Inflammatory macrophage treated with lipopolysaccharide for 4 hours (primary cell): ENCODE measurements at regions not wholly inside any gene's neighbourhood (a gene's known extent, or its start where the extent isn't known, plus 50 kb on each side); places are given as distances from the start of the nearest gene placed in this dataset.

ENCODE experiments used
- DNase-seq: peaks from one replicate; pipeline ENCODE4 v3.0.0-alpha.2; 2020

GRCh38 chr5:135234666-135235401 is 164.2 kb downstream of the MACROH2A1 start:
- no peak for DNase-seq

DNA sequence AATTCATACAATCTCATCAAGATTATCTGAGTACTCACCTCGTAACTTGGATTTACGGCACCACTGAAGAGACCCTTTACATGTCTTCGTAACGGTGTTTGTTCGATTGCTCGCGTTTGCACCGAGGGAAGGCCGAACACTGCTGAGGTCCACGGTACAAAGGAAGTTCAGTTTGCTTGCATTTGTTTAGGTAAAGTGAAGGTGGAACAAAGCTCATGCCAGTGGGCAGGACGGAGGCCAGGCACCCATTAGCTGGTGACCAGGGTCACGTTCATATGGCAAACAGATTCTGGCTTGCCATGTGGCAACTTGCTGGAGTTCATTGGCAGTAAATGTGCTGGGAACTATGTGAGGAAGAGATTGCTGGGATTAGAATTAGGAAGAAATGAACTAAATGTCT is 164.8 kb downstream of the MACROH2A1 start:
- no peak for DNase-seq

- no peak for DNase-seq
Observed at GRCh38 chr5:135233477-135233876, 165.6 kb downstream of the MACROH2A1 start.

DNA sequence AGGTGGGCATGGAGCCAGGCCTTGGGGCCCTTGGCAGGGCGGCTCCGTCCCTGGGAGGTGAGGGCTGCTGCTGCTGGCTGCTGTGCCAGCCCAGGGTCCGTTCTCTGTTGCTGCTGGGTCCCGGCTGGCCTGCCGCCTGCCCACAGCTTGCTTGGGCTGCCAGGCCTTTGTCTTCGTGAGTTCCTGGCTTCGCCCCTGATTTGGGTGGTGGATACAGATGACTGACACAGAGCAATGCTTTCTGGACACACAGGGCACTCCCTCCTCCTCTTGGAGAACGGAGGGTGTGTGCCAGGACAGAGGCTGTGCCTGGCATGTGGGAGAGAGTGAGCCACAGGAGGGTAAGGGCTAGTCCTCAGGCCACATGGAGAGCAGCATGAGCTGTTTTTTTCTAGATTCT is 166.1 kb downstream of the MACROH2A1 start:
- no peak for DNase-seq

GRCh38 chr5:135231289-135231688 is 167.7 kb downstream of the MACROH2A1 start:
- no peak for DNase-seq

DNA sequence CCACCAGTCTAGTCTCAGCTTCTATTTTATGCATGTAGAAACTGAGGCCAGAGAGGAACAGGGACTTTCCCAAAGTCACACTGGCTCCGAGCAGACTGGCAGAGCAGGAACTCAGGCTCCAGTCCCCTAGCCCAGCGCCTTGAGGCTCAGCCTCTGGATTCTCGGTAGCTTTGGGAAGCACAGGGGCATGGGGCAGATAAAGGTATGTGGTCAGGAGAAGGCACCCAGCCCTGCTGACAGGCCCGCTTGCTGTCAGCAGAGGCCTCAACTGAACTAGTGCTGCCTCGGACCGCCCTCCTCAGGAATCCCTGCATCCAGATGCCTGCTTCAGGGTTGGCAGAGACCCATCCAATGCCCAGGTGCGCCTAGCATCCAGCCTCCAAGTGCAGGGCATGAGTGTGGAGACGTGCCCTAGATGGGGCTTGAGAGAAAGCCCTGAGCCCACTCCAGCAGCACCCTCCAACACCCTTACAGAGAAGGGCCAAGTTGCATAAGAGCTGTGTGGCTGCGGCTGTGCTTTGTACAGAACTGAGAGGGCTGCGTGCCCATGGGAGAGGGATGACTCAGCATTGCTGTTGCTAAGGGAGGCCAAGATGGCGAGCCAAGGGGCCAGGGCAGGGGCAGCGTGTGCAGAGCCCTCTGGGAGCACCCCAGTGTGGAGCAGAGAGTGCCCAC is 168.6 kb downstream of the MACROH2A1 start:
- DNase-seq = peak; percentile 65

DNA sequence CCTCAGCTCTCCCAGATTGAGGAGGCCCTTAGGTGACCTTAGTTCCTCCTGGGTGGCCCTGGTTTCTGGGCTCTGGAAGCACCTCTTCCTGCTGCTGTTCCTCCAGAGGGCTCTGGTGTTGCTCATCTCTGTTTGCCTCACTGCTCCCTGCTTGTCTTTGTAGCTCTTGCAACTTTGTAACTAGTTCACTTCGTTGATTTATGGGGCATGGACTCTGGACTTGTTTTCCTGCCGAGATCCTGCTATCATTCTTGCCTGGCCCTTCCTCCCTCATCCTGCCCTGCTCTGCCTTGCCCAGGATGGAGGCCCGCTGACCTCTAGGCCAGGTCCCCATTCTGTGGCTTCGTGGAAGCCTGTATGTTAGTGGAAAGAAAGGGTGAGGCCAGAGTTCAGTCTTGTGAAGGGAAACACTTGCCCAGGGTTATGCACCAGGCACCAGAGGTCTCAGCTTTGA is 169.3 kb downstream of the MACROH2A1 start:
- DNase-seq = no peak

- no peak for DNase-seq
Observed at GRCh38 chr5:135229122-135229521, 169.9 kb downstream of the MACROH2A1 start.

GRCh38 chr5:135228222-135228621 is 170.8 kb downstream of the MACROH2A1 start:
- DNase-seq = no peak

GRCh38 chr5:135227064-135228022 is 171.7 kb downstream of the MACROH2A1 start:
- DNase-seq = no peak

DNA sequence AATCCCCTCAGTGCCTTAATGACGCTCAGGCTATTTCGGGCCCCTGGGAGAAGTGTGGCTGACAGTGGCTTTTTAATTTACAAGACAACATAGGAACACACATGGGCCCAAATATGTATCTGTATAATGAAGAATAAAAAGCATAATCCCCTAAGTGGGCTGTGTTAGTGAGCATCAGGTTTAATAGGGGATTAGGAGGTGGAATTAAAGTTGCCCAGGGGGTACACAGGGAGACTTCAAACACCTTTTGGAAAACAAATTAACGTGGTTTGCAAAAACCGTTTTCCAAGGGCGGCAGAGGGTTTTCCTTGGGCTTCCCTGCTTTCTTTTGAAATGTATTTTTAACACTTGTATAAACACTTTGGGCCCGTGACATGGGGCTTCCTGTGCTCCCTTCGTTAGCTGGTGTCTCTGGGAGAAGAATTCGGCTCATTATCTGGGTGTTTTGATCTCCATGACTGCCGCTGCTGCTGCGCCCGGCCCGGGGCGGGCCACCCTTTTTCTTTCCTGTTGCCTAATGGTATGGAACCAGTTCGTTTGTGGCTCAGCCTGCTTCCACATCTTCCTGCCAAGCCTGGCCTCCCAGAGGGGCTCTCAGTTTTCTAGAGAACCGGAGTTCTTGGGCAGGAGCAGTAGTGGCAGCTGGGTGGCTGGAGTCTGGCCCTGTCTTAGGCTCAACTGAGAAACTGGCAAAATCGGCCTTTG is 173.0 kb downstream of the MACROH2A1 start:
- DNase-seq = peak; percentile 26

DNA sequence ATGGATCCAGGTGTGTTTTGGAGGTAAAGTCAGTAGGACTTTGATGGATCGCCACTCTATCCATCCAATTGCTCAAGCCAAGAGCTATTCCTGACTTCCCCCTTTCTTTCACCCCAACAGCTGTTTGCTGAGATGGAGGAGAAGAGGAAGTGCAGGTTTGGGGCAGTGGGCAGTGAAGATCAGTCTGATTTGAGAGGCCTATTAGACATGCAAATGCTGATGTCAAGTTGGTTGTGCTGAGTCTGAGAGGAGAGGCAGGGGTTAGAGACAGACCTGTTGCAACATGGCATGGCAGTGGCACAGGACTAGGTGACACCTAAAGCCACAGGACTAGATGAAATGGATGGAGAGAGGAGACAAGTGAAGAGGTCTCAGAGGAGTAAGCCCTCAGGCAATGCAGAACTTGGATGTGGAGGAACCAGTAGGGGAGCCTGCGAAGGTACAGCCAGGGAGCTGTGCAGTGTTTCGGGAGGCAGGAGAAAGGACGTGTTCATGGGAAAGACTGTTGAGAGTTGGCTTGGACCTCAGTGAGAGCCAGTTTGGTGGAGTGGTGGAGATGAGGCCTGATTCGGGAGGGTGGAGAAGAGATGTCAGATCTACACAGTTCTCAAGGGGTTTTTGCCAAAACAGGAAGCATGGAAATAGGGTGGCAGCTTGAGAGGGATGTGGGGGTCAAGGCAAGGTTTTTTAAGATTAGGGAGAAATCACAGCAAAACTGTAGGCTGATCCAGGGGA is 175.0 kb downstream of the MACROH2A1 start:
- DNase-seq = peak; percentile 48

- no peak for DNase-seq
Observed at GRCh38 chr5:135223404-135223803, 175.6 kb downstream of the MACROH2A1 start.

GRCh38 chr5:135222771-135223170 is 176.3 kb downstream of the MACROH2A1 start:
- no peak for DNase-seq

- no peak for DNase-seq
Observed at GRCh38 chr5:135222171-135222681, 176.8 kb downstream of the MACROH2A1 start.

DNA sequence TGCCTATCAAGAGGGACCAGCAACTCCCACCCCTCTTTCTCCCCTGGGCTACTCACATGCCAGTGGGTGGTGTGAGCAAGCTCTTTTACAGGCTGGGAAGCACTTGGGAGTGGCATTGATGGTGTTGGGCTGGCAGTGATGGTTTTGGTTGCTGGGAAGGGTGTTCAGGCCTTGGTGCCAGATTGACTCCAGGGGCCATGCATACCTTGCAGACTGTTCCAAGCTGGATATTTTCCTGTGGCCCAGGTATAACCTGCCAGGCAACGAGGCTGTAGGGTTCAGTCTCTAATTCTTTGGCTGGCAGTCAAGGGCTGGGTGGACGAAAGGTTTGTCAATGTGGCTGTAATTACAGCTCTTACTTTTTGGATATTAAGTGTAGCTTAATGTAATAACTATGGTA is 177.3 kb downstream of the MACROH2A1 start:
- DNase-seq = no peak

DNA sequence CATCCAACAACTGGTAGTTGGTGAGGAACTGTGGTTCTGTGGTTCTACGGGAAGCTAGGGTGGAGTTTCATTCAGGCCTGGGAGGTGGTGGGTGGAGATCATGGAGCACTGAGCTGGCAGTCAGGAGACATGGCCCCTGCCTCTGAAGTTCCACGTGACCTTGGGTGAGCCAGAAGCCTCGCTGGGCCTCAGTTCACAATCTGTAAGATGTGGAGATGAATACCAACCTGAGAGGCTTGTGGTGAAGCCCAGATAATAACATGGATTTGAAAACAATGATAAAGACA is 177.9 kb downstream of the MACROH2A1 start:
- DNase-seq = peak; percentile 67

DNA sequence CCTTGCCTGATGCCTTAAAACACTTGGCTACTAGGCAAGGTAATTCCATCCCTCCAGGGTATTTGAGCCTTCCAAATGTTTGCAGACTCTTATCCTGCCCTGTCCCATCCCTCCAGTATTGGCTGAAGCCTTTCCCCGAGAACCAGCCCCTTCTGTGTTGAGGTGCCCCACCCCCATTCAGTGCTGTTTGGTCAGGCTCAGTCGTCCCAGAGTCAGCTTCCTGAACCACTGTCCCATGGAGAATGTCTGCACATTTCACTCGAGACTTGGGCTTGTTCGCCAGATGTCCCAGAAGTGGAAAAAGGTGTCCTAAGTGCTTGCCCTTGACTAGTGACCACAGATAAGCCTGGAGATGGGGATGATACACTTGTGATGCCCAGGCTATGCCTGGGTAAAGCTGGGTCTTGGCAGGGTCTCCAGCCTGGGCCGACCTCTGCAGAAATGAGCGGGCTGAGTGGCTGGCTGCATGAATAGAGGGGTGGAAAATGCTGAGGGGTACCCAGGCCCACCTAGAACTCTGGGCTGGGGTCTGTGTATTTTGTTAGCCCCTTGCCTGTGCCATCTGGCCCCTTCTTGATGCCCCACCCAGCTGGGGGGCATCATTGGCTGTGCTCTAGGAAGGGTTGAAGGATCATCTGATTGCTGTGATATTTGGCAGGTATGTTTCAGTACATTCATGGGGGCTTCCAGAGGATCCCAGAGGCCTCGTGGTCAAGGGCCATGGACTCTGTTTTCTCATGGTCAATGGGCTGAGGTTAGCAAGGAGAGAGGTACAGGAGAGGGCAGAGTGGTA is 178.4 kb downstream of the MACROH2A1 start:
- no peak for DNase-seq

DNA sequence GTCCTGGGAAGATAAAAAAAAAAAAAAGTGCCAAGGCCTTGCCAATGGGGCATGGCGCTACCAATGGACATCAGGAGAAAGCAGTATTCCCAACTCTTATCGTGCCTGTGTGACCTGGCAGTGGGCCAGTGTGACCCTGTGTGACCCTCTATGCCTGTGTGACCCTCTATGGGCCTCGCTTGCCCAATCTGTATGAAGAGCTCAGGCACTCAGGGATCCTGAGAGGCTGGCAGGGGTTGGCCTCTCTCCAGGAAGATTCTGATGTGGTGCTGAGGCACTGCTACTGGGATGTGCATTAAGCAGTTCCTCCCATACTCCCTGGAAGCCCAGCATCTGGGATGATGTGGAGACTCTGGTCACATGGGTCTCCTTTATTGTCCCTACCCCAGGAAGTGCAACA is 179.2 kb downstream of the MACROH2A1 start:
- no peak for DNase-seq

DNA sequence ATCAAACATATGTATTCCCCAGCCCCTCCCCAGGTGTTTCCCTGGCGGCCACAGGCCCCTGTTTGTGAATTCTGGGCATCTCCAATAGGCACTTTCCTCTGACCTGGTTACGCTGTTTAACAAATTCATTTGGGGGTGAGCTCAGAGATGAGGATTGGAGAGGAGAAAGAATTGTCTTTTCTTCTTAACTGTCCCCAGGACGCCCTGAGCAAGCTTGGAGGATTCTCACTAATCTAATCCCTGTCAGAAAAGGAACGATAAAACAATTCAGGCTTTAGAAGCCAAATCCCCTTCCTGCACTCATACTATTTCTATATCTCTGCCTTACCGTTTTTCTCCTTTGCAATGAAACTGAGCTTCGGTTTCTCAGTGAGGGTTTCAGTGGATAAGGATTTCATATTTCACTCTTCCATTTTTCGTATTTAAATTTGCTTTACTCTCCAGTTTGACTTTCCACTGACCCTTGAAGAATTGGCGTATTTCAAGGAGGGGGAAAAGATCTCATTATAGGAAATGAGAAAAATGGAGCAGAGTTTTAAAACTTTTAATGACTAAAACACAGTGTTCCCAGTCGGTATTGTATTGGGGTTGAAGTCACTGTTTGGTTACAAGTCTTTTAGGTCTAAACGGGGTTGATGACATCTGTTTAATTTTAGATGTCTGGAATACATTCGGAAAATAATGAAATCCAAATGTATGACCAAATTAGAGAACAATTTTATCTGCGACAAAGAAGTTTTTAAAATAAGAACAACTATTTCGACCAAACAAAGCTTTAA is 180.1 kb downstream of the MACROH2A1 start:
- DNase-seq = no peak

DNA sequence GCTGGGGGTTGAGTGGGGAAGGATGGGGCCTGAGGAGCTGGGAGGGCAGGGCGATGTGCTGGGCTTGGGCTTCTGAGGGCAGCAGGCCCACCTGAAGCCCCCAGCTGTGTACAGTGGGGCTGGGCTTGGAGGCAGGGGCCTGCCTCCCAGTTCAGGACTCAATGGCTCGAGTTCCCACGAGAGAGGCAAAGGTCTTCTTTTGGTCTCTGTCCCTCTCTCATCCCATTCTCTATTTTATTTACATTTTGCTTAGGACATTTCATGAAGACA is 180.6 kb downstream of the MACROH2A1 start:
- DNase-seq = no peak
